ENCODE measurements at regions not wholly inside any gene's neighbourhood (a gene's known extent, or its start where the extent isn't known, plus 50 kb on each side); places are given as distances from the start of the nearest gene placed in this dataset.
"Not testable (repeated sequence)": the region's sequence is repeated elsewhere in the genome, so short reads cannot be mapped to it uniquely, and the experiment has no call there.

DNA sequence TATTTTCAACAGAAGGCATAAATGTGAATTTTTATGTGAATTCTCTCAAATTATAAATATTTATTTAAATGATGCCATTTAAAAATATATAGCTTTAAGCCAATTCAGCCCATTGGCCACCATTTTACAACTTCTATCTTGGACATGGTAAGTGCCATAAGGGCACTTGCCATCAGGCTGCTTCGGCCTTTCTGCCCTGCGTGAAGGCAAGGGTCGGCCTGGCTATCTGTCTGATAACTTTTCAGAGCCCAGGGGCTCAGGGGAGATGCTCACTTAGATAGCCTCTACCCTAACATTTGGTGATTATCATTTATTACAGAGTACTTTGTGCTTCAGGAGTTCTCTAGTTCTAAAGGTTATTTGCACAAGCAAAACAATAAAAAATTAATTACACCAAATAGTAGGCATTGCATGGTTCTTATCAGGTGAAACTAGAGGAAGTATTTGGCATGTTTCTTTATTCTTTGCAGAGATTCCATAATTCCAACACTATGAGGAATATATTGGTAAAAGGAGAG lies 62.4 kb upstream of the MBNL1 start:
- no peaks in the 10 kb centered on the region for H3K27me3 Mint-ChIP-seq
- H3K9me3 Mint-ChIP-seq: peaks cover 0 to 21% (median 10%) of the 10 kb centered on the region in 7 donors
- H3K27ac Mint-ChIP-seq: peak overlapping the region; percentile 19 to 96 (median 94)
- H3K36me3 Mint-ChIP-seq: peaks cover 11 to 15% of the 10 kb centered on the region in 2 donors
- H3K4me3 Mint-ChIP-seq: peak overlapping the region in 7 of 8 donors; percentile 87 to 100 (median 94)
- DNase-seq (no peak), ATAC-seq (ENCODE audit: low read depth in 2 of 2) (no peak)
- H3K4me1 Mint-ChIP-seq: peaks cover 29 to 38% (median 36%) of the 10 kb centered on the region in 3 donors

GRCh38 chr3:152208439-152208838 lies 60.3 kb upstream of the MBNL1 start:
- no peak for DNase-seq
- ATAC-seq (ENCODE audit: low read depth in 2 of 2): no peak
- Mint-ChIP-seq H3K27me3 (no peaks in the 10 kb centered on the region), H3K4me3 (peak overlapping the region in 1 of 8 donors; percentile 7), H3K4me1 (peaks cover 27 to 46% (median 30%) of the 10 kb centered on the region in 3 donors), H3K9me3 (peaks cover 0 to 21% (median 10%) of the 10 kb centered on the region in 7 donors), H3K27ac (peak overlapping the region in 3 of 6 donors; percentile 16 to 84 (median 54)), H3K36me3 (peaks cover 11 to 15% of the 10 kb centered on the region in 2 donors)

DNA sequence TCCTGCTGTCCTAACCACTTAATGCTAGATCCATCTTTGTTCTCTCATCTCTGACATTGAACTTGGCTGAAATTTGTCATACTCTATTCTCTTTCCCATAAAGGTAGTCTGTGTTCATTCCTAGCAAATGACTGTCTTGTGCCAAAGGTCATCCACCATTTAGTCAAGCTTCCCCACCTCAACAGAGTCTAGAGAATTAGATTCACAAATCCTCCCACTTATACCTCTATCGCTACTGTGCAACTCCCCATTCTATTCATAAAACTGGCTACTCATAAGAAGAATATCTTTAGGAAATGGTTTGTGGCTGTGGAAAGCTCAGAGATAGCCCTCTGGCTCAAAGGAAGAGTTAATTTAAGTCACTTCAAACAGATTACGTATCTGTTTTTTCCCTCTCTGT lies 59.7 kb upstream of the MBNL1 start:
- Mint-ChIP-seq H3K4me3 (no peak overlapping the region), H3K4me1 (peaks cover 30 to 46% (median 31%) of the 10 kb centered on the region in 3 donors), H3K36me3 (peaks cover 11 to 15% of the 10 kb centered on the region in 2 donors), H3K27ac (no peak overlapping the region), H3K9me3 (peaks cover 0 to 21% (median 10%) of the 10 kb centered on the region in 7 donors), H3K27me3 (no peaks in the 10 kb centered on the region)
- DNase-seq (no peak), ATAC-seq (ENCODE audit: low read depth in 2 of 2) (no peak)

- peak overlapping the region in 1 of 8 donors; percentile 28 for H3K4me3 Mint-ChIP-seq
- peaks cover 30 to 46% (median 33%) of the 10 kb centered on the region in 3 donors for H3K4me1 Mint-ChIP-seq
Measured at GRCh38 chr3:152209776-152210175, 59.0 kb upstream of the MBNL1 start.

DNA sequence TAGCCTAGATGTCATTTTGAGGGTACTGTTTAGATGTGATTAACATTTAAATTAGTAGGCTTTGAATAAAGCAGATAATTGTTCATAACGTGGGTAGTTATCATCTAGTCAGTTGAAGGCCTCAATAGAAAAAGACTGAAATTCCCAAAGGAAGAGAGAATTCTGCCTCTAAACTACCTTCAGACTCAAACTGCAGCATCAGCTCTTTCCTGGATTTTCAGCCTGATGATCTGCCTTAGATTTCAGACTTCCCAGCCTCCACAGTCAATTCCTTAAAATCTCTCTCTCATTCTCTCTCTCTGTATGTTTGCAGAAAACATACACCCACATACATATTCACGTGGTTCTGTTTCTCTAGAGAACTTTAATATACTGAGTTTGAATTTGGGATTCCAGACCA lies 58.0 kb upstream of the MBNL1 start:
- H3K4me3 Mint-ChIP-seq: no peak overlapping the region
- H3K4me1 Mint-ChIP-seq: peaks cover 23 to 43% (median 30%) of the 10 kb centered on the region in 3 donors
- H3K27me3 Mint-ChIP-seq: no peaks in the 10 kb centered on the region
- ATAC-seq (ENCODE audit: low read depth in 2 of 2): no peak
- no peak for DNase-seq
- peaks cover 11 to 15% of the 10 kb centered on the region in 2 donors for H3K36me3 Mint-ChIP-seq
- H3K27ac Mint-ChIP-seq: no peak overlapping the region
- peaks cover 0 to 21% (median 10%) of the 10 kb centered on the region in 7 donors for H3K9me3 Mint-ChIP-seq

More at GRCh38 chr3:152209776-152210175, 59.0 kb upstream of the MBNL1 start:
- H3K27me3 Mint-ChIP-seq: no peaks in the 10 kb centered on the region
- no peak overlapping the region for H3K27ac Mint-ChIP-seq
- DNase-seq (no peak), ATAC-seq (ENCODE audit: low read depth in 2 of 2) (no peak)
- peaks cover 11 to 15% of the 10 kb centered on the region in 2 donors for H3K36me3 Mint-ChIP-seq
- H3K9me3 Mint-ChIP-seq: peaks cover 0 to 21% (median 10%) of the 10 kb centered on the region in 7 donors

- no peak overlapping the region for H3K4me3 Mint-ChIP-seq
- ATAC-seq (ENCODE audit: low read depth in 2 of 2): no peak
- peaks cover 11 to 15% of the 10 kb centered on the region in 2 donors for H3K36me3 Mint-ChIP-seq
Measured at GRCh38 chr3:152211655-152212054, 57.1 kb upstream of the MBNL1 start.

GRCh38 chr3:152213203-152213602 lies 55.5 kb upstream of the MBNL1 start:
- no peak for ATAC-seq (ENCODE audit: low read depth in 2 of 2)
- Mint-ChIP-seq H3K4me1 (peaks cover 10 to 29% (median 15%) of the 10 kb centered on the region in 3 donors), H3K27me3 (no peaks in the 10 kb centered on the region), H3K9me3 (peaks cover 0 to 22% (median 8%) of the 10 kb centered on the region in 7 donors), H3K36me3 (peaks cover 11 to 13% of the 10 kb centered on the region in 2 donors), H3K4me3 (no peak overlapping the region), H3K27ac (peak overlapping the region in 4 of 6 donors; percentile 10 to 67 (median 44))
- no peak for DNase-seq

More at GRCh38 chr3:152211655-152212054, 57.1 kb upstream of the MBNL1 start:
- H3K9me3 Mint-ChIP-seq: peaks cover 0 to 21% (median 10%) of the 10 kb centered on the region in 7 donors
- H3K27ac Mint-ChIP-seq: peak overlapping the region in 2 of 6 donors; percentile 8 to 67
- no peaks in the 10 kb centered on the region for H3K27me3 Mint-ChIP-seq
- DNase-seq: no peak
- peaks cover 15 to 33% (median 20%) of the 10 kb centered on the region in 3 donors for H3K4me1 Mint-ChIP-seq

DNA sequence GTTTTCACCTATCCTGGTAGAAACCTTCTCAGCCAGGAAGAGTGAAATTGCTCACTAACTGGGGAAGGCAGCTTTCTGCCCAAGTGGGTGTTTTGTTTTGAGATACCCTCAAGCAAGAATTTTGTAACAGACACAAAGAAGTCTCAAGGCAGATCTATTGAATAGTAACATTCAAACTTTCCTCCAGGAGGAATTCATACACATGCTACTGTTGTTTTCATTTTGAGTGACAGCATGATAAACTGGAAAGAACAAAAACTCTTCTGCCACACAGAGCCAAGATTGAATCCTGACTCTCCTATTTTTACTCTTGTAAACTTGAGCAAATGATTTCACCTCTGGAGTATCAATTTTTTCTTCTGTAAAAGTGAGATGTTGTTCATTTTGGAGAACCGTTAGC lies 54.8 kb upstream of the MBNL1 start:
- Mint-ChIP-seq H3K4me1 (peaks cover 15 to 31% (median 21%) of the 10 kb centered on the region in 3 donors), H3K9me3 (peaks cover 0 to 15% (median 2%) of the 10 kb centered on the region in 7 donors)
- no peak for DNase-seq

DNA sequence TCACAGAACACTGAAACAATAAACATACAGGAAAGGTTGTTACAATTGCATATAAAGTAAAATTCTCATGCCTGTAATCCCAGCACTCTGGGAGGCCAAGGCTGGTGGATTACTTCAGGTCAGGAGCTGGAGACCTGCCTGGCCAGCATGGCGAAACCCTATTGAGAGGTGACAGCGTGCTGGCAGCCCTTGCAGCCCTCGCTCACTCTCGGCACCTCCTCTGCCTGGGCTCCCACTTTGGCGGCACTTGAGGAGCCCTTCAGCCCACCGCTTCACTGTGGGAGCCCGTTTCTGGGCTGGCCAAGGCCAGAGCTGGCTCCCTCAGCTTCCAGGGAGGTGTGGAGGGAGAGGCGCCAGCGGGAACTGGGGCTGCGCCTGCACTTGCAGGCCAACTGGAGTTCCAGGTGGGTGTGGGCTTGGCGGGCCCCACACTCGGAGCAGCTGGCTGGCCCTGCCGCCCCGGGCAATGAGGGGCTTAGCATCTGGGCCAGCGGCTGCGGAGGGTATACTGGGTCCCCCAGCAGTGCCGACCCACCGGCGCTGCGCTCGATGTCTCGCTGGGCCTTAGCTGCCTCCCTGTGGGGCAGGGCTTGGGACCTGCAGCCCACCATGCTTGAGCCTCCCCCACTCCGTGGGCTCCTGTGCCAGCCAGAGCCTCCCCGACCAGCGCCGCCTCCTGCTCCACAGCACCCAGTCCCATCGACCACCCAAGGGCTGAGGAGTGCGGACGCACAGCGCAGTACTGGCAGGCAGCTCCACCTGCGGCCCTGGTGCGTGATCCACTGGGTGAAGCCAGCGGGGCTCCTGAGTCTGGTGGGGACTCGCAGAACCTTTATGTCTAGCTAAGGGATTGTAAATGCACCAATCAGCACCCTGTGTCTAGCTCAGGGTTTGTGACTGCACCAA lies 51.5 kb upstream of the MBNL1 start:
- Mint-ChIP-seq H3K4me3 (peak overlapping the region in 4 of 8 donors; percentile 74 to 94 (median 84)), H3K4me1 (peaks cover 39 to 49% (median 49%) of the 10 kb centered on the region in 3 donors)

More for the DNA sequence above, 54.8 kb upstream of the MBNL1 start:
- Mint-ChIP-seq H3K27ac (no peak overlapping the region), H3K4me3 (no peak overlapping the region), H3K27me3 (no peaks in the 10 kb centered on the region), H3K36me3 (peaks cover 5 to 6% of the 10 kb centered on the region in 2 donors)
- ATAC-seq (ENCODE audit: low read depth in 2 of 2): no peak

DNA sequence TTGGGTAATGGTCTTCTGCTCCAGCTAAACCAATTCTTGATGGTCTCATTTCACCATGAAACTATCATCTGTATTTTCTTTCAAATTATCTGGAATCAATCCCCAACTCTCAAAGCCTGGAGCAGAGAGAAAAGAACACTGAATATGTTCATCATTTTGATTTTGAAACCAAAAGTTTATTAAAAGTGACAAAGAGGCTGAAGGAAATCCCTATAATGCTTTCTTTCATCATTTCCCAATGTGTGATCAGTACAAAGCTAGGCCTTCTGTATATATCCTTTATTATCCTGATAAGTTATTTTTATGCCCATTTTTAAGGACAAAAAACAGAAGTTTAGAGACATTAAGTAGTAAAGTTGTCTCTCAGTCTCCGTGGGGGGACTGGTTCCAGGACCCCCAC lies 50.1 kb upstream of the MBNL1 start:
- Mint-ChIP-seq H3K9me3 (peaks cover 0 to 6% (median 0%) of the 10 kb centered on the region in 7 donors), H3K36me3 (no peaks in the 10 kb centered on the region)
- peak in 1 of 2 donors; percentile 20 for ATAC-seq (ENCODE audit: low read depth in 2 of 2)

More for the DNA sequence above, 51.5 kb upstream of the MBNL1 start:
- not testable (repeated sequence) for H3K9me3 Mint-ChIP-seq; DNase-seq; ATAC-seq (ENCODE audit: low read depth in 2 of 2); H3K36me3 Mint-ChIP-seq; H3K27me3 Mint-ChIP-seq
- H3K27ac Mint-ChIP-seq: peak overlapping the region in 2 of 6 donors; percentile 93 to 95

More for the DNA sequence above, 50.1 kb upstream of the MBNL1 start:
- Mint-ChIP-seq H3K4me1 (peaks cover 42 to 61% (median 53%) of the 10 kb centered on the region in 3 donors), H3K27ac (peak overlapping the region; percentile 80 to 96 (median 93)), H3K4me3 (peak overlapping the region; percentile 74 to 94 (median 88)), H3K27me3 (no peaks in the 10 kb centered on the region)
- DNase-seq: no peak

Measured in naive B cell (primary cell).